ENCODE measurements at regions not wholly inside any gene's neighbourhood (a gene's known extent, or its start where the extent isn't known, plus 50 kb on each side); places are given as distances from the start of the nearest gene placed in this dataset.

- peaks cover 5% of the 10 kb centered on the region for H3K4me1 ChIP-seq
- H3K4me3 ChIP-seq: no peak overlapping the region
- Mint-ChIP-seq H3K4me3 (no peak overlapping the region), H3K27me3 (ENCODE audit: insufficient read depth, low read depth) (peaks cover 4% of the 10 kb centered on the region), H3K9me3 (peaks cover 4% of the 10 kb centered on the region), H3K27ac (no peak overlapping the region), H3K36me3 (no peaks in the 10 kb centered on the region), H3K4me1 (peaks cover 18% of the 10 kb centered on the region)
- H3K79me2 ChIP-seq (ENCODE audit: low read depth): no peaks in the 10 kb centered on the region
- no peak for TF ChIP-seq EZH2phosphoT487 (IDR thresholded peaks at IDR 0.05)
- no peak for TF ChIP-seq CTCF (IDR thresholded peaks at IDR 0.05)
- TF ChIP-seq EZH2 (IDR thresholded peaks at IDR 0.05): no peak
- no peaks in the 10 kb centered on the region for H4K20me1 ChIP-seq (ENCODE audit: low read depth)
- no peak overlapping the region for H3K4me2 ChIP-seq
- no peaks in the 10 kb centered on the region for H3K27me3 ChIP-seq
- H3K27ac ChIP-seq: no peak overlapping the region
- H3K36me3 ChIP-seq: no peaks in the 10 kb centered on the region
- no peak overlapping the region for H2AFZ ChIP-seq (replicated peaks)
- H3F3A ChIP-seq (ENCODE audit: low read depth): no peaks in the 10 kb centered on the region
- no peaks in the 10 kb centered on the region for H3K9me3 ChIP-seq (ENCODE audit: low read depth)
- H3K9ac ChIP-seq: no peak overlapping the region
- DNase-seq (ENCODE audit: low spot score): no peak
Observed at GRCh38 chr11:116515664-116516184, 257.1 kb downstream of the BUD13 start.

GRCh38 chr11:116513894-116514293 lies 258.9 kb downstream of the BUD13 start:
- Histone ChIP-seq H4K20me1 (ENCODE audit: low read depth) (no peaks in the 10 kb centered on the region), H3K4me2 (no peak overlapping the region), H3K36me3 (no peaks in the 10 kb centered on the region), H3K79me2 (ENCODE audit: low read depth) (no peaks in the 10 kb centered on the region), H2AFZ (replicated peaks) (no peak overlapping the region), H3K27ac (no peak overlapping the region), H3K9me3 (ENCODE audit: low read depth) (no peaks in the 10 kb centered on the region), H3K4me3 (no peak overlapping the region), H3F3A (ENCODE audit: low read depth) (no peaks in the 10 kb centered on the region), H3K4me1 (peaks cover 7% of the 10 kb centered on the region), H3K27me3 (no peaks in the 10 kb centered on the region), H3K9ac (no peak overlapping the region)
- Mint-ChIP-seq H3K9me3 (no peaks in the 10 kb centered on the region), H3K27ac (no peak overlapping the region), H3K27me3 (ENCODE audit: insufficient read depth, low read depth) (peaks cover 11% of the 10 kb centered on the region), H3K36me3 (no peaks in the 10 kb centered on the region), H3K4me3 (no peak overlapping the region), H3K4me1 (peaks cover 35% of the 10 kb centered on the region)
- TF ChIP-seq CTCF (IDR thresholded peaks at IDR 0.05) (peak; percentile 61), EZH2 (IDR thresholded peaks at IDR 0.05) (no peak)
- peak; percentile 69 for DNase-seq (ENCODE audit: low spot score)

- Mint-ChIP-seq H3K27ac (no peak overlapping the region), H3K4me3 (peak overlapping the region; percentile 16), H3K27me3 (ENCODE audit: insufficient read depth, low read depth) (peaks cover 14% of the 10 kb centered on the region), H3K4me1 (peaks cover 35% of the 10 kb centered on the region), H3K36me3 (no peaks in the 10 kb centered on the region), H3K9me3 (no peaks in the 10 kb centered on the region)
- Histone ChIP-seq H3K36me3 (no peaks in the 10 kb centered on the region), H3K9me3 (ENCODE audit: low read depth) (no peaks in the 10 kb centered on the region), H2AFZ (replicated peaks) (no peak overlapping the region), H3K27ac (no peak overlapping the region), H3K4me3 (no peak overlapping the region), H3K79me2 (ENCODE audit: low read depth) (no peaks in the 10 kb centered on the region), H3K4me1 (peaks cover 7% of the 10 kb centered on the region), H3K4me2 (no peak overlapping the region), H3K27me3 (no peaks in the 10 kb centered on the region), H3K9ac (no peak overlapping the region), H3F3A (ENCODE audit: low read depth) (no peaks in the 10 kb centered on the region), H4K20me1 (ENCODE audit: low read depth) (no peaks in the 10 kb centered on the region)
- DNase-seq (ENCODE audit: low spot score): no peak
- TF ChIP-seq EZH2 (IDR thresholded peaks at IDR 0.05) (no peak), EZH2phosphoT487 (IDR thresholded peaks at IDR 0.05) (no peak), CTCF (IDR thresholded peaks at IDR 0.05) (no peak)
Observed at GRCh38 chr11:116513278-116513823, 259.4 kb downstream of the BUD13 start.
